H1 (cell line): ENCODE measurements at regions not wholly inside any gene's neighbourhood (a gene's known extent, or its start where the extent isn't known, plus 50 kb on each side); places are given as distances from the start of the nearest gene placed in this dataset.

Experiments used
- EGR1 ChIP-seq: IDR thresholded peaks from 2 replicates; pipeline ENCODE4 v1.6.1; 2011; ENCODE audit warnings: low read depth, low read length, borderline replicate concordance
- JUND ChIP-seq: IDR thresholded peaks from 2 replicates; pipeline ENCODE4 v1.6.1; 2011; ENCODE audit warnings: mild to moderate bottlenecking, improper control_type of control experiment, low read length
- SP4 ChIP-seq: IDR thresholded peaks from 2 replicates; pipeline ENCODE4 v1.6.1; 2012; ENCODE audit warnings: low read length, inconsistent platforms

GRCh38 chr12:19947344-19947743, 421.0 kb upstream of the PDE3A start (continued):
- no peak for TF ChIP-seq JUND
- no peak for TF ChIP-seq EGR1
- no peak for TF ChIP-seq SP4
